ENCODE measurements at regions not wholly inside any gene's neighbourhood (a gene's known extent, or its start where the extent isn't known, plus 50 kb on each side); places are given as distances from the start of the nearest gene placed in this dataset.

GRCh38 chr7:33697616-33698015, 207.7 kb upstream of the BMPER start:
- TF ChIP-seq, protein P1, sequence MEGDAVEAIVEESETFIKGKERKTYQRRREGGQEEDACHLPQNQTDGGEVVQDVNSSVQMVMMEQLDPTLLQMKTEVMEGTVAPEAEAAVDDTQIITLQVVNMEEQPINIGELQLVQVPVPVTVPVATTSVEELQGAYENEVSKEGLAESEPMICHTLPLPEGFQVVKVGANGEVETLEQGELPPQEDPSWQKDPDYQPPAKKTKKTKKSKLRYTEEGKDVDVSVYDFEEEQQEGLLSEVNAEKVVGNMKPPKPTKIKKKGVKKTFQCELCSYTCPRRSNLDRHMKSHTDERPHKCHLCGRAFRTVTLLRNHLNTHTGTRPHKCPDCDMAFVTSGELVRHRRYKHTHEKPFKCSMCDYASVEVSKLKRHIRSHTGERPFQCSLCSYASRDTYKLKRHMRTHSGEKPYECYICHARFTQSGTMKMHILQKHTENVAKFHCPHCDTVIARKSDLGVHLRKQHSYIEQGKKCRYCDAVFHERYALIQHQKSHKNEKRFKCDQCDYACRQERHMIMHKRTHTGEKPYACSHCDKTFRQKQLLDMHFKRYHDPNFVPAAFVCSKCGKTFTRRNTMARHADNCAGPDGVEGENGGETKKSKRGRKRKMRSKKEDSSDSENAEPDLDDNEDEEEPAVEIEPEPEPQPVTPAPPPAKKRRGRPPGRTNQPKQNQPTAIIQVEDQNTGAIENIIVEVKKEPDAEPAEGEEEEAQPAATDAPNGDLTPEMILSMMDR (IDR thresholded peaks at IDR 0.05) = no peak
- no peak for TF ChIP-seq EZH2 (IDR thresholded peaks at IDR 0.05; ENCODE audit: borderline replicate concordance, insufficient read depth, low read depth, low read length, poor library complexity, severe bottlenecking)
- H3K9me3 Mint-ChIP-seq (ENCODE audit: insufficient read depth) = peaks cover 13% of the 10 kb centered on the region

DNA sequence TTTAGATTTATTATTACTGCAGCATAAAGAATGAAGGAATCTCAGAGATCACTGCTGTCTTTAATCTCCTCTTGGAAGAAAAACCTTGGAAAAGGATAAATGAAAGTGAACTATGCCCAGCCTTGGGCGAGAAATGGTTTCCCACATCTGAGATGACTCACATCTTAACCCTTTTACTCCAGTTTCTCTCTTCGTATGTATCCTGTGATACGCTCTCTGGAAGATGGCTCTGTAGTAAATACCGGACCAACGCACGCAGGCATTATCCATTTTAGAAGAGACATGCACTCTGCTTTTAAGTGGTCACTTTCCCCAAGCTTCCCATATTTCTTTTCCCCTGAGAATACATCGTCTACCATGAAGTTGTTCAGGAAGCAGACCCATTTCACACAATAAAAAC, 207.3 kb upstream of the BMPER start:
- Histone ChIP-seq H3K4me3 (ENCODE audit: control extremely low read depth in 1 of 5, extremely low read depth in 1 of 5, insufficient read depth in 1 of 5, low read depth in 2 of 5, low read length in 4 of 5) (no peak overlapping the region), H3K9me3 (ENCODE audit: control extremely low read depth in 1 of 3, control insufficient read depth in 2 of 3, insufficient read depth in 1 of 3, low read length in 2 of 3) (peaks cover 0 to 7% (median 5%) of the 10 kb centered on the region in 3 donors), H3K4me2 (replicated peaks; ENCODE audit: low read depth, low read length, poor library complexity, severe bottlenecking) (no peak overlapping the region), H3K27me3 (replicated peaks in 1 of 4; ENCODE audit: control extremely low read depth in 1 of 4, control insufficient read depth in 3 of 4, insufficient read depth in 4 of 4, low read length in 3 of 4) (no peaks in the 10 kb centered on the region), H4K20me1 (ENCODE audit: control insufficient read depth, insufficient read depth, low read length, poor library complexity, severe bottlenecking) (no peaks in the 10 kb centered on the region), H3K79me2 (ENCODE audit: control insufficient read depth, insufficient read depth, low read length) (no peaks in the 10 kb centered on the region), H3K36me3 (replicated peaks in 1 of 2; ENCODE audit: control extremely low read depth in 1 of 2, control insufficient read depth in 1 of 2, extremely low read depth in 1 of 2, insufficient read depth in 2 of 2, low read length in 1 of 2) (no peaks in the 10 kb centered on the region), H3K4me1 (ENCODE audit: control insufficient read depth in 2 of 2, insufficient read depth in 2 of 2, low read length in 2 of 2) (no peaks in the 10 kb centered on the region), H2AFZ (ENCODE audit: insufficient read depth, low read depth, low read length, poor library complexity, severe bottlenecking) (no peak overlapping the region), H3K27ac (ENCODE audit: low read length in 2 of 2) (no peak overlapping the region), H3K9ac (ENCODE audit: low read length) (no peak overlapping the region)
- Mint-ChIP-seq H3K4me3 (no peak overlapping the region), H3K4me1 (no peaks in the 10 kb centered on the region), H3K27me3 (no peaks in the 10 kb centered on the region), H3K27ac (no peak overlapping the region), H3K9me3 (ENCODE audit: insufficient read depth) (peaks cover 13% of the 10 kb centered on the region)
- intact Hi-C loops (cut with micrococcal nuclease) = no loop called here
- ATAC-seq (ENCODE audit: low read depth) = no peak
- TF ChIP-seq EZH2 (IDR thresholded peaks at IDR 0.05; ENCODE audit: borderline replicate concordance, insufficient read depth, low read depth, low read length, poor library complexity, severe bottlenecking) = no peak
- TF ChIP-seq, protein P1 (IDR thresholded peaks at IDR 0.05) = no peak
- WGBS (ENCODE audit: insufficient coverage) = 99% methylated on average over 6 of the region's 7 CpGs
- no peak for DNase-seq
- ChIA-PET CTCF (interaction anchor here (1.0 kb wide), 1 partner anchor 11 kb away, joined by 3 read pairs; no protein-coding TSS in a partner anchor), POLR2A (no interaction called here)

More at GRCh38 chr7:33697616-33698015, 207.7 kb upstream of the BMPER start:
- Histone ChIP-seq H3K9me3 (ENCODE audit: control extremely low read depth in 1 of 3, control insufficient read depth in 2 of 3, insufficient read depth in 1 of 3, low read length in 2 of 3) (peaks cover 0 to 7% (median 5%) of the 10 kb centered on the region in 3 donors), H3K27ac (ENCODE audit: low read length in 2 of 2) (no peak overlapping the region), H3K4me3 (ENCODE audit: control extremely low read depth in 1 of 5, extremely low read depth in 1 of 5, insufficient read depth in 1 of 5, low read depth in 2 of 5, low read length in 4 of 5) (no peak overlapping the region), H3K4me2 (replicated peaks; ENCODE audit: low read depth, low read length, poor library complexity, severe bottlenecking) (no peak overlapping the region), H3K36me3 (replicated peaks in 1 of 2; ENCODE audit: control extremely low read depth in 1 of 2, control insufficient read depth in 1 of 2, extremely low read depth in 1 of 2, insufficient read depth in 2 of 2, low read length in 1 of 2) (no peaks in the 10 kb centered on the region), H3K27me3 (replicated peaks in 1 of 4; ENCODE audit: control extremely low read depth in 1 of 4, control insufficient read depth in 3 of 4, insufficient read depth in 4 of 4, low read length in 3 of 4) (no peaks in the 10 kb centered on the region), H4K20me1 (ENCODE audit: control insufficient read depth, insufficient read depth, low read length, poor library complexity, severe bottlenecking) (no peaks in the 10 kb centered on the region), H3K9ac (ENCODE audit: low read length) (no peak overlapping the region), H2AFZ (ENCODE audit: insufficient read depth, low read depth, low read length, poor library complexity, severe bottlenecking) (no peak overlapping the region), H3K4me1 (ENCODE audit: control insufficient read depth in 2 of 2, insufficient read depth in 2 of 2, low read length in 2 of 2) (no peaks in the 10 kb centered on the region), H3K79me2 (ENCODE audit: control insufficient read depth, insufficient read depth, low read length) (no peaks in the 10 kb centered on the region)
- ATAC-seq (ENCODE audit: low read depth) (no peak), DNase-seq (no peak)
- intact Hi-C loops (cut with micrococcal nuclease) = no loop called here
- 83% methylated on average over 1 of the region's 3 CpGs for WGBS (ENCODE audit: insufficient coverage)
- H3K27ac Mint-ChIP-seq = no peak overlapping the region
- H3K27me3 Mint-ChIP-seq = no peaks in the 10 kb centered on the region
- no peaks in the 10 kb centered on the region for H3K4me1 Mint-ChIP-seq
- H3K4me3 Mint-ChIP-seq = no peak overlapping the region
- POLR2A ChIA-PET = no interaction called here
- CTCF ChIA-PET = interaction anchor here (1.0 kb wide), 1 partner anchor 11 kb away, joined by 3 read pairs; no protein-coding TSS in a partner anchor
